RPMI7951 (cell line): ENCODE measurements at regions not wholly inside any gene's neighbourhood (a gene's known extent, or its start where the extent isn't known, plus 50 kb on each side); places are given as distances from the start of the nearest gene placed in this dataset.
"Not testable (repeated sequence)": the region's sequence is repeated elsewhere in the genome, so short reads cannot be mapped to it uniquely, and the experiment has no call there.

ENCODE experiments used
- DNase-seq: peaks from one replicate; pipeline ENCODE4 v3.0.0-alpha.2; 2012; ENCODE audit warnings: low read depth

- no peak for DNase-seq
These were observed 53.8 kb upstream of the DCP1A start for GRCh38 chr3:53401154-53401553.

GRCh38 chr3:53402326-53402725, 55.0 kb upstream of the DCP1A start:
- DNase-seq = no peak

GRCh38 chr3:53411371-53411770, 64.0 kb upstream of the DCP1A start:
- DNase-seq = no peak

GRCh38 chr3:53412953-53413352, 65.6 kb upstream of the DCP1A start:
- no peak for DNase-seq

GRCh38 chr3:53416530-53416929, 69.2 kb upstream of the DCP1A start:
- no peak for DNase-seq

- DNase-seq = no peak
These were observed 73.5 kb upstream of the DCP1A start for GRCh38 chr3:53420831-53421230.

- DNase-seq = peak; percentile 4
These were observed 71.3 kb upstream of the CACNA1D start for GRCh38 chr3:53422954-53423698.

GRCh38 chr3:53425936-53426335, 68.5 kb upstream of the CACNA1D start:
- no peak for DNase-seq

- no peak for DNase-seq
These were observed 67.5 kb upstream of the CACNA1D start for GRCh38 chr3:53426918-53427317.

- DNase-seq = no peak
These were observed 57.6 kb upstream of the CACNA1D start for GRCh38 chr3:53436828-53437227.

GRCh38 chr3:53442863-53443262, 51.5 kb upstream of the CACNA1D start:
- DNase-seq = not testable (repeated sequence)
